ENCODE measurements at regions not wholly inside any gene's neighbourhood (a gene's known extent, or its start where the extent isn't known, plus 50 kb on each side); places are given as distances from the start of the nearest gene placed in this dataset.

- TF ChIP-seq POLR2A (IDR thresholded peaks at IDR 0.05; ENCODE audit: low read depth, low read length) (no peak), POLR2AphosphoS5 (IDR thresholded peaks at IDR 0.05; ENCODE audit: low read depth, low read length) (no peak), TAF1 (IDR thresholded peaks at IDR 0.05; ENCODE audit: low read depth, low read length) (no peak), POU2F2 (IDR thresholded peaks at IDR 0.05; ENCODE audit: low read depth, low read length) (no peak), SPI1 (IDR thresholded peaks at IDR 0.05; ENCODE audit: low read depth, low read length) (no peak)
Measured at GRCh38 chr3:17793542-17794195, 51.2 kb upstream of the TBC1D5 start.

Data from GM12891 (cell line).